Mesendoderm (in vitro differentiated cells): ENCODE measurements at regions not wholly inside any gene's neighbourhood (a gene's known extent, or its start where the extent isn't known, plus 50 kb on each side); places are given as distances from the start of the nearest gene placed in this dataset.

Source experiments
- DNase-seq: peaks from one replicate; pipeline ENCODE4 v3.0.0; 2013
- H2AK5ac ChIP-seq: 2 replicates; pipeline ENCODE4 v1.6.1; 2013; ENCODE audit warnings: low read length, inconsistent platforms
- H2BK120ac ChIP-seq: 2 replicates; pipeline ENCODE4 v1.6.1; 2013; ENCODE audit warnings: low read depth, mild to moderate bottlenecking, low read length, moderate library complexity, mixed read lengths
- H2BK15ac ChIP-seq: replicated peaks from 2 replicates; pipeline ENCODE4 v1.6.1; 2013; ENCODE audit warnings: low read depth, mild to moderate bottlenecking, moderate library complexity
- H2BK5ac ChIP-seq: 2 replicates; pipeline ENCODE4 v1.6.1; 2013; ENCODE audit warnings: low read length, inconsistent platforms
- H3K18ac ChIP-seq: 2 replicates; pipeline ENCODE4 v1.6.1; 2013; ENCODE audit warnings: mild to moderate bottlenecking, low read length, mixed read lengths
- H3K23ac ChIP-seq: one replicate; pipeline ENCODE4 v1.6.1; 2013; ENCODE audit warnings: low read length
- H3K27ac ChIP-seq: 2 replicates; pipeline ENCODE4 v1.5.1; 2013; ENCODE audit warnings: low read depth, mild to moderate bottlenecking, inconsistent platforms, low read length, moderate library complexity
- H3K27me3 ChIP-seq: 2 replicates; pipeline ENCODE4 v1.6.1; 2013; ENCODE audit warnings: low read length, control low read depth, mild to moderate bottlenecking, inconsistent platforms; ENCODE audit not compliant: insufficient read depth, poor library complexity
- H3K36me3 ChIP-seq: 2 replicates; pipeline ENCODE4 v1.6.1; 2013; ENCODE audit warnings: low read length, inconsistent platforms; ENCODE audit not compliant: control insufficient read depth, insufficient read depth
- H3K4ac ChIP-seq: one replicate; pipeline ENCODE4 v1.6.1; 2013; ENCODE audit warnings: low read depth, mild to moderate bottlenecking, low read length, moderate library complexity
- H3K4me1 ChIP-seq: 2 replicates; pipeline ENCODE4 v1.6.1; 2013; ENCODE audit warnings: low read depth, low read length, inconsistent platforms; ENCODE audit not compliant: control insufficient read depth
- H3K4me2 ChIP-seq: 2 replicates; pipeline ENCODE4 v1.6.1; 2013; ENCODE audit warnings: low read length
- H3K4me3 ChIP-seq: 2 replicates; pipeline ENCODE4 v1.5.1; 2013; ENCODE audit warnings: mild to moderate bottlenecking, low read length
- H3K56ac ChIP-seq: one replicate; pipeline ENCODE4 v1.6.1; 2013; ENCODE audit warnings: low read length
- H3K79me1 ChIP-seq: 2 replicates; pipeline ENCODE4 v1.6.1; 2013; ENCODE audit warnings: low read length, inconsistent platforms
- H3K79me2 ChIP-seq: 2 replicates; pipeline ENCODE4 v1.6.1; 2013; ENCODE audit warnings: mild to moderate bottlenecking, low read length; ENCODE audit not compliant: control insufficient read depth, insufficient read depth
- H3K9ac ChIP-seq: 2 replicates; pipeline ENCODE4 v1.6.1; 2013; ENCODE audit warnings: low read length, inconsistent platforms
- H4K5ac ChIP-seq: one replicate; pipeline ENCODE4 v1.6.1; 2013; ENCODE audit warnings: low read length
- H4K8ac ChIP-seq: one replicate; pipeline ENCODE4 v1.6.1; 2013; ENCODE audit warnings: low read depth, mild to moderate bottlenecking, control low read depth, low read length, moderate library complexity
- WGBS: extraction: QIAGEN DNeasy Blood & Tissue Kit; methylation state at CpG from one replicate; pipeline ENCODE4 v1.1.7; 2013; ENCODE audit warnings: low lambda C conversion rate, missing lambda C conversion rate; ENCODE audit not compliant: insufficient coverage; ENCODE audit errors: extremely low coverage; 5-methylcytosine and 5-hydroxymethylcytosine counted together

GRCh38 chr12:107586256-107586970 lies 99.2 kb upstream of the PWP1 start:
- Histone ChIP-seq H2BK5ac (no peak overlapping the region), H3K27me3 (no peaks in the 10 kb centered on the region), H3K36me3 (no peaks in the 10 kb centered on the region), H3K79me2 (no peaks in the 10 kb centered on the region), H2BK120ac (no peak overlapping the region), H3K18ac (no peak overlapping the region), H3K4ac (no peak overlapping the region), H3K4me1 (no peaks in the 10 kb centered on the region), H3K4me2 (no peak overlapping the region), H4K8ac (no peak overlapping the region), H4K5ac (no peak overlapping the region), H3K79me1 (no peaks in the 10 kb centered on the region), H2AK5ac (no peak overlapping the region), H3K56ac (no peak overlapping the region), H3K27ac (no peak overlapping the region), H2BK15ac (no peak overlapping the region), H3K23ac (no peak overlapping the region), H3K4me3 (no peak overlapping the region), H3K9ac (no peak overlapping the region)
- DNase-seq, result peak; percentile 63
- WGBS, result no CpG with 5 or more reads among the region's 12 CpGs

- Histone ChIP-seq H3K4ac (no peak overlapping the region), H3K4me1 (no peaks in the 10 kb centered on the region), H4K8ac (no peak overlapping the region), H3K56ac (no peak overlapping the region), H3K23ac (no peak overlapping the region), H2BK120ac (no peak overlapping the region), H2AK5ac (no peak overlapping the region), H4K5ac (no peak overlapping the region), H3K79me2 (no peaks in the 10 kb centered on the region), H3K4me3 (no peak overlapping the region), H2BK15ac (no peak overlapping the region), H3K36me3 (no peaks in the 10 kb centered on the region), H2BK5ac (no peak overlapping the region), H3K4me2 (no peak overlapping the region), H3K27ac (no peak overlapping the region), H3K79me1 (no peaks in the 10 kb centered on the region), H3K27me3 (no peaks in the 10 kb centered on the region), H3K18ac (no peak overlapping the region), H3K9ac (no peak overlapping the region)
- DNase-seq, result no peak
- WGBS, result no CpG with 5 or more reads among the region's 3 CpGs
Observed at GRCh38 chr12:107590413-107590812, 95.2 kb upstream of the PWP1 start.

GRCh38 chr12:107590814-107591375 lies 94.7 kb upstream of the PWP1 start:
- Histone ChIP-seq H3K4me1 (no peaks in the 10 kb centered on the region), H3K56ac (no peak overlapping the region), H3K4me2 (no peak overlapping the region), H3K4me3 (no peak overlapping the region), H3K79me1 (no peaks in the 10 kb centered on the region), H3K36me3 (no peaks in the 10 kb centered on the region), H4K8ac (no peak overlapping the region), H2AK5ac (no peak overlapping the region), H3K9ac (no peak overlapping the region), H4K5ac (no peak overlapping the region), H2BK120ac (no peak overlapping the region), H2BK15ac (no peak overlapping the region), H3K4ac (no peak overlapping the region), H3K27me3 (no peaks in the 10 kb centered on the region), H3K79me2 (no peaks in the 10 kb centered on the region), H3K18ac (no peak overlapping the region), H3K27ac (no peak overlapping the region), H2BK5ac (no peak overlapping the region), H3K23ac (no peak overlapping the region)
- WGBS, result no CpG with 5 or more reads among the region's 2 CpGs
- DNase-seq, result no peak

- DNase-seq, result peak; percentile 53
- H2BK15ac ChIP-seq, result no peak overlapping the region
Observed at GRCh38 chr12:107593713-107594381, 91.8 kb upstream of the PWP1 start.

GRCh38 chr12:107594995-107595394 lies 90.6 kb upstream of the PWP1 start:
- Histone ChIP-seq H3K27me3 (no peaks in the 10 kb centered on the region), H3K27ac (no peak overlapping the region), H4K5ac (no peak overlapping the region), H4K8ac (no peak overlapping the region), H3K79me2 (no peaks in the 10 kb centered on the region), H3K4me1 (no peaks in the 10 kb centered on the region), H3K56ac (no peak overlapping the region), H2BK5ac (no peak overlapping the region), H3K4ac (no peak overlapping the region), H2AK5ac (no peak overlapping the region), H3K4me2 (no peak overlapping the region), H3K9ac (no peak overlapping the region), H2BK120ac (no peak overlapping the region), H3K18ac (no peak overlapping the region), H2BK15ac (no peak overlapping the region), H3K4me3 (no peak overlapping the region), H3K23ac (no peak overlapping the region), H3K36me3 (no peaks in the 10 kb centered on the region), H3K79me1 (no peaks in the 10 kb centered on the region)
- DNase-seq, result no peak
- no CpG with 5 or more reads among the region's 3 CpGs for WGBS

More at GRCh38 chr12:107593713-107594381, 91.8 kb upstream of the PWP1 start:
- WGBS, result no CpG with 5 or more reads among the region's 7 CpGs
- H3K4me3 ChIP-seq, result no peak overlapping the region
- no peak overlapping the region for H3K23ac ChIP-seq
- H3K79me2 ChIP-seq, result no peaks in the 10 kb centered on the region
- H3K79me1 ChIP-seq, result no peaks in the 10 kb centered on the region
- H3K9ac ChIP-seq, result no peak overlapping the region
- H3K4me1 ChIP-seq, result no peaks in the 10 kb centered on the region
- H3K36me3 ChIP-seq, result no peaks in the 10 kb centered on the region
- H3K27ac ChIP-seq, result no peak overlapping the region
- H3K4ac ChIP-seq, result no peak overlapping the region
- no peaks in the 10 kb centered on the region for H3K27me3 ChIP-seq
- H2BK120ac ChIP-seq, result no peak overlapping the region
- H4K8ac ChIP-seq, result no peak overlapping the region
- H2AK5ac ChIP-seq, result no peak overlapping the region
- H3K56ac ChIP-seq, result no peak overlapping the region
- no peak overlapping the region for H3K4me2 ChIP-seq
- no peak overlapping the region for H3K18ac ChIP-seq
- H4K5ac ChIP-seq, result no peak overlapping the region
- no peak overlapping the region for H2BK5ac ChIP-seq
